H9 (cell line): ENCODE measurements at regions not wholly inside any gene's neighbourhood (a gene's known extent, or its start where the extent isn't known, plus 50 kb on each side); places are given as distances from the start of the nearest gene placed in this dataset.

ENCODE experiments used
- DNase-seq: peaks from one replicate; pipeline ENCODE4 v3.0.0-alpha.2; 2017
- H2AFZ ChIP-seq: one replicate; pipeline ENCODE4 v1.6.1; 2013; ENCODE audit warnings: mild to moderate bottlenecking, low read length, control low read depth, moderate library complexity
- H2AK5ac ChIP-seq: 2 replicates; pipeline ENCODE4 v1.6.1; 2013; ENCODE audit warnings: low read length, control low read depth, mixed read lengths; ENCODE audit not compliant: insufficient read length
- H2BK120ac ChIP-seq: one replicate; pipeline ENCODE4 v1.6.1; 2013; ENCODE audit warnings: low read depth, mild to moderate bottlenecking, low read length, control low read depth, inconsistent platforms; ENCODE audit not compliant: poor library complexity, severe bottlenecking
- H2BK12ac ChIP-seq: 2 replicates; pipeline ENCODE4 v1.6.1; 2013; ENCODE audit warnings: low read length, control low read depth, mixed read lengths, low read depth; ENCODE audit not compliant: insufficient read length
- H2BK15ac ChIP-seq: 2 replicates; pipeline ENCODE4 v1.6.1; 2013; ENCODE audit warnings: low read depth, low read length, control low read depth
- H2BK20ac ChIP-seq: one replicate; pipeline ENCODE4 v1.6.1; 2013; ENCODE audit warnings: low read depth, mild to moderate bottlenecking, low read length, control low read depth, inconsistent platforms; ENCODE audit not compliant: poor library complexity, severe bottlenecking
- H2BK5ac ChIP-seq: 2 replicates; pipeline ENCODE4 v1.6.1; 2013; ENCODE audit warnings: low read length, control low read depth, mixed read lengths; ENCODE audit not compliant: insufficient read length
- H3K14ac ChIP-seq: 2 replicates; pipeline ENCODE4 v1.6.1; 2013; ENCODE audit warnings: low read length, control low read depth; ENCODE audit not compliant: insufficient read depth
- H3K18ac ChIP-seq: 2 replicates; pipeline ENCODE4 v1.6.1; 2013; ENCODE audit warnings: low read depth, mild to moderate bottlenecking, mixed read lengths, low read length, control low read depth; ENCODE audit not compliant: insufficient read length
- H3K23ac ChIP-seq: 2 replicates; pipeline ENCODE4 v1.6.1; 2013; ENCODE audit warnings: low read length, control low read depth, mixed read lengths, low read depth; ENCODE audit not compliant: insufficient read length
- H3K23me2 ChIP-seq: 2 replicates; pipeline ENCODE4 v1.6.1; 2013; ENCODE audit warnings: low read depth, mild to moderate bottlenecking, mixed read lengths, low read length, control low read depth; ENCODE audit not compliant: insufficient read length, poor library complexity, severe bottlenecking
- H3K27ac ChIP-seq: 2 replicates; pipeline ENCODE4 v1.5.1; 2013; ENCODE audit warnings: low read length, control low read depth, mixed read lengths, low read depth; ENCODE audit not compliant: insufficient read length
- H3K27me3 ChIP-seq: 2 replicates; pipeline ENCODE4 v1.6.1; 2013; ENCODE audit warnings: low read length, control low read depth, inconsistent platforms; ENCODE audit not compliant: insufficient read depth
- H3K4ac ChIP-seq: 2 replicates; pipeline ENCODE4 v1.6.1; 2013; ENCODE audit warnings: low read depth, mild to moderate bottlenecking, control low read depth, inconsistent platforms, low read length, moderate library complexity
- H3K4me1 ChIP-seq: 2 replicates; pipeline ENCODE4 v1.6.1; 2013; ENCODE audit warnings: low read length, control low read depth, inconsistent platforms; ENCODE audit not compliant: insufficient read depth
- H3K4me2 ChIP-seq: 2 replicates; pipeline ENCODE4 v1.6.1; 2013; ENCODE audit warnings: low read length, control low read depth, mixed read lengths; ENCODE audit not compliant: insufficient read length, insufficient read depth
- H3K56ac ChIP-seq: 2 replicates; pipeline ENCODE4 v1.6.1; 2013; ENCODE audit warnings: low read depth, mild to moderate bottlenecking, mixed read lengths, low read length, control low read depth; ENCODE audit not compliant: insufficient read length
- H3K79me1 ChIP-seq: 2 replicates; pipeline ENCODE4 v1.6.1; 2013; ENCODE audit warnings: low read depth, mild to moderate bottlenecking, moderate library complexity, low read length, control low read depth, inconsistent platforms; ENCODE audit not compliant: insufficient read depth, poor library complexity, severe bottlenecking
- H3K79me2 ChIP-seq: 2 replicates; pipeline ENCODE4 v1.6.1; 2013; ENCODE audit warnings: low read length, control low read depth, inconsistent platforms; ENCODE audit not compliant: insufficient read depth
- H3K9ac ChIP-seq: 2 replicates; pipeline ENCODE4 v1.6.1; 2013; ENCODE audit warnings: low read length, control low read depth, mixed read lengths; ENCODE audit not compliant: insufficient read length; ENCODE audit errors: extremely low read depth
- H3K9me3 ChIP-seq: one replicate; pipeline ENCODE4 v1.6.1; 2013; ENCODE audit warnings: low read depth, low read length, inconsistent platforms; ENCODE audit not compliant: control insufficient read depth
- H3T11ph ChIP-seq: one replicate; pipeline ENCODE4 v1.6.1; 2013; ENCODE audit warnings: mild to moderate bottlenecking, low read length, control low read depth, inconsistent platforms
- H4K20me1 ChIP-seq: one replicate; pipeline ENCODE4 v1.6.1; 2013; ENCODE audit not compliant: control insufficient read depth, insufficient read length, insufficient read depth
- H4K5ac ChIP-seq: 2 replicates; pipeline ENCODE4 v1.6.1; 2013; ENCODE audit warnings: low read depth, mild to moderate bottlenecking, mixed read lengths, low read length, control low read depth; ENCODE audit not compliant: insufficient read length
- H4K8ac ChIP-seq: replicated peaks from 2 replicates; pipeline ENCODE4 v1.6.1; 2013; ENCODE audit warnings: low read length, control low read depth, mixed read lengths, low read depth; ENCODE audit not compliant: insufficient read length
- H4K91ac ChIP-seq: 2 replicates; pipeline ENCODE4 v1.6.1; 2013; ENCODE audit warnings: low read depth, mild to moderate bottlenecking, moderate library complexity, mixed read lengths, low read length, control low read depth; ENCODE audit not compliant: insufficient read length
- H3K27ac Mint-ChIP-seq, 3 experiments: 2 replicates in 2 of 3; 3 replicates in 1 of 3; pipeline ENCODE4 v1.8.0; 2020 to 2021; ENCODE audit warnings: mixed read lengths in 3 of 3, mild to moderate bottlenecking in 1 of 3, moderate library complexity in 1 of 3
- H3K27me3 Mint-ChIP-seq: 2 replicates; pipeline ENCODE4 v1.8.0; 2021; ENCODE audit warnings: low read depth, mild to moderate bottlenecking, moderate library complexity, mixed read lengths
- H3K36me3 Mint-ChIP-seq, 3 experiments: 2 replicates in 2 of 3; 3 replicates in 1 of 3; pipeline ENCODE4 v1.8.0; 2020 to 2021; ENCODE audit warnings: low read depth in 3 of 3, mixed read lengths in 3 of 3; ENCODE audit not compliant: insufficient read depth in 1 of 3
- H3K4me1 Mint-ChIP-seq, 2 experiments: 2 replicates each; pipeline ENCODE4 v1.8.0; 2020; ENCODE audit warnings: mixed read lengths in 2 of 2
- H3K4me3 Mint-ChIP-seq, 2 experiments: 2 replicates in 1 of 2; 3 replicates in 1 of 2; pipeline ENCODE4 v1.8.0; 2020 to 2021; ENCODE audit warnings: mild to moderate bottlenecking in 2 of 2, mixed read lengths in 2 of 2, moderate library complexity in 1 of 2
- H3K9me3 Mint-ChIP-seq, 2 experiments: 2 replicates in 1 of 2; 3 replicates in 1 of 2; pipeline ENCODE4 v1.8.0; 2020; ENCODE audit warnings: mild to moderate bottlenecking in 2 of 2, mixed read lengths in 2 of 2, moderate library complexity in 1 of 2
- CTCF ChIP-seq: fragments of 200-600 bp; sonication (generic); conservative IDR thresholded peaks from 3 replicates; pipeline ENCODE4 v1.8.0; 2021; ENCODE audit warnings: antibody characterized with exemption, mild to moderate bottlenecking
- WGBS: extraction: QIAGEN DNeasy Blood & Tissue Kit; methylation state at CpG from one replicate; pipeline ENCODE4 v1.1.7; 2013; ENCODE audit warnings: missing lambda C conversion rate, low lambda C conversion rate, mixed read lengths; ENCODE audit not compliant: insufficient read length; ENCODE audit errors: extremely low coverage; 5-methylcytosine and 5-hydroxymethylcytosine counted together

DNA sequence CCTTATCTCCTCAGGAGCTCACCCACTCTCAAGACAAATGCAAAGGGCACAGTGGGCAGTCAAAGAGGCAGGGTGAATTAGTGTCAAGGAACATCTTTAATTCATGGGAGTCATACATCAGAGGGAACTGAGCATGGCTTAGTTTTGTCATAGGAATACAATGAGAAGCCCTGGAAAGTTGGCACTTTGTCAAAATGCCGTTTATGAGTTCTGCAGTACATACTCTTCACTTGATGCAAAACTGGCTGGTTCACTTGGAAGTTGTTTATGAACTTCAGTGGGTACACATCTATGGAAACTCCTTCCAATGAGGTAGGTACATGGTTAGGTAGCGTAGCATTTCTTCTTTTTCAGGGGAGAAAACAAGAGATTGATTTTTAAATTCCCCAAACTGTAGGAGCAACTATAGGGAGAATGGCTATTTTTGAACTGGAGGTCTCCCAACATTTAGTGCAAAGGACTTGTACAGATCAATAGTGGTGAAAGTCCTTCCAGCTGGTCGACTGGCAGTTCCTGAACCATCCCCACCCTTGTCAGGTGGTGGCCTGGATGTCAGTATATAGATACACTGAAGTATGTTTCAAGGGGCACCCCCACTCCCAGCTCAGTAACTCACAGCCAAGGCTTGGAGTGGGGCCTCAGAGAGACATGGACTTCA is 580.5 kb downstream of the REEP3 start:
- H4K8ac ChIP-seq, result no peak overlapping the region
- peaks cover 0 to 6% of the 10 kb centered on the region in 2 experiments; a peak in 2 of 4 replicates for H3K4me1 Mint-ChIP-seq
- H4K5ac ChIP-seq, result no peak overlapping the region
- H3K9ac ChIP-seq, result no peak overlapping the region
- H3K14ac ChIP-seq, result no peak overlapping the region
- no peak overlapping the region for H2BK20ac ChIP-seq
- peaks cover 2% of the 10 kb centered on the region for H3K27me3 Mint-ChIP-seq
- no peak overlapping the region for H2BK15ac ChIP-seq
- no peaks in the 10 kb centered on the region; a peak in 1 of 5 replicates for H3K9me3 Mint-ChIP-seq
- no peak overlapping the region for H2BK5ac ChIP-seq
- H3K4me2 ChIP-seq, result no peak overlapping the region
- H3K27ac ChIP-seq, result no peak overlapping the region
- no peak overlapping the region for H3K4ac ChIP-seq
- no peak overlapping the region for H3K18ac ChIP-seq
- H3K79me1 ChIP-seq, result no peaks in the 10 kb centered on the region
- H3K79me2 ChIP-seq, result no peaks in the 10 kb centered on the region
- no peak overlapping the region for H2AK5ac ChIP-seq
- no peak overlapping the region for H2BK120ac ChIP-seq
- H3K36me3 Mint-ChIP-seq, result no peaks in the 10 kb centered on the region
- H4K91ac ChIP-seq, result no peak overlapping the region
- H4K20me1 ChIP-seq, result no peaks in the 10 kb centered on the region
- H3K56ac ChIP-seq, result no peak overlapping the region
- H3T11ph ChIP-seq, result no peak overlapping the region
- H3K27me3 ChIP-seq, result no peaks in the 10 kb centered on the region
- WGBS, result no CpG with 5 or more reads among the region's 3 CpGs
- no peak for DNase-seq
- no peaks in the 10 kb centered on the region for H3K23me2 ChIP-seq
- no peaks in the 10 kb centered on the region for H3K9me3 ChIP-seq
- H3K27ac Mint-ChIP-seq, result no peak overlapping the region
- TF ChIP-seq CTCF, result no peak
- no peak overlapping the region for H3K4me3 Mint-ChIP-seq
- no peak overlapping the region for H2BK12ac ChIP-seq
- no peak overlapping the region for H2AFZ ChIP-seq
- H3K23ac ChIP-seq, result no peak overlapping the region
- H3K4me1 ChIP-seq, result no peaks in the 10 kb centered on the region
